A673 (cell line): ENCODE measurements at regions not wholly inside any gene's neighbourhood (a gene's known extent, or its start where the extent isn't known, plus 50 kb on each side); places are given as distances from the start of the nearest gene placed in this dataset.

ENCODE experiments used
- BruUV-seq: library from RNA; stranded (reverse); fragments of 400-500 nt; replicated peaks from 2 replicates; lab custom pipeline; 2021; lab: Mats Ljungman, UMichigan
- CTCF ChIA-PET: fragments of 300-600 bp; sonication (Branson Sonifier 250); formaldehyde crosslinking; loops from one replicate; lab custom pipeline; 2022; ENCODE audit warnings: antibody characterized with exemption; lab: Charles Lee
- POLR2A ChIA-PET: fragments of 300-600 bp; sonication (Branson Sonifier 250); formaldehyde crosslinking; loops from one replicate; lab custom pipeline; 2022; ENCODE audit warnings: antibody characterized with exemption; ENCODE audit not compliant: low non-redundant PET; lab: Charles Lee
- DNase-seq: peaks from one replicate; pipeline ENCODE4 v3.0.0-alpha.2; 2015; ENCODE audit warnings: low spot score
- H3K27ac ChIP-seq: fragments of 200-600 bp; sonication (generic); 2 replicates; pipeline ENCODE4 v1.5.1; 2016; ENCODE audit warnings: mixed run types, low read depth, mild to moderate bottlenecking, mixed read lengths, antibody characterized with exemption, low read length; ENCODE audit not compliant: poor library complexity, severe bottlenecking
- H3K27me3 ChIP-seq: fragments of 200-600 bp; sonication (generic); replicated peaks from 2 replicates; pipeline ENCODE4 v1.6.1; 2017; ENCODE audit warnings: mixed run types, low read depth, mild to moderate bottlenecking, mixed read lengths, antibody characterized with exemption, low read length; ENCODE audit not compliant: insufficient read depth, poor library complexity
- H3K36me3 ChIP-seq: fragments of 200-600 bp; sonication (generic); 2 replicates; pipeline ENCODE4 v1.6.1; 2016; ENCODE audit warnings: mixed run types, mild to moderate bottlenecking, mixed read lengths, antibody characterized with exemption, low read length; ENCODE audit not compliant: insufficient read depth, poor library complexity, severe bottlenecking
- H3K4me1 ChIP-seq: fragments of 200-600 bp; sonication (generic); 2 replicates; pipeline ENCODE4 v1.6.1; 2017; ENCODE audit warnings: mixed run types, mild to moderate bottlenecking, mixed read lengths, antibody characterized with exemption, low read length; ENCODE audit not compliant: insufficient read depth, poor library complexity, severe bottlenecking
- H3K4me3 ChIP-seq: fragments of 200-600 bp; sonication (generic); 2 replicates; pipeline ENCODE4 v1.5.1; 2016; ENCODE audit warnings: low read depth, mixed run types, mild to moderate bottlenecking, mixed read lengths, low read length; ENCODE audit not compliant: poor library complexity, severe bottlenecking
- H3K9me3 ChIP-seq: fragments of 200-600 bp; sonication (generic); 2 replicates; pipeline ENCODE4 v1.6.1; 2016; ENCODE audit warnings: mixed run types, low read depth, mild to moderate bottlenecking, mixed read lengths, antibody characterized with exemption, low read length; ENCODE audit not compliant: poor library complexity, severe bottlenecking
- EZH2 ChIP-seq: fragments of 200-600 bp; sonication (generic); IDR thresholded peaks from 2 replicates; pipeline ENCODE4 v1.6.1; 2017; ENCODE audit warnings: borderline replicate concordance, low read depth, mild to moderate bottlenecking, mixed read lengths, antibody characterized with exemption, low read length; ENCODE audit not compliant: poor library complexity, severe bottlenecking
- intact Hi-C: fragments of 100-400 bp; cut with micrococcal nuclease; formaldehyde crosslinking; loops from one replicate; pipeline ENCODE4 v1.10.0; 2022; ENCODE audit not compliant: unreplicated experiment
- TF ChIP-seq, protein P1 (sequence below): fragments of 300-800, 200-600 bp; sonication (generic); conservative IDR thresholded peaks from 2 replicates; pipeline ENCODE4 v1.5.1; 2017; ENCODE audit warnings: low read depth, mild to moderate bottlenecking, antibody characterized with exemption, low read length, moderate library complexity, mixed read lengths

DNA sequence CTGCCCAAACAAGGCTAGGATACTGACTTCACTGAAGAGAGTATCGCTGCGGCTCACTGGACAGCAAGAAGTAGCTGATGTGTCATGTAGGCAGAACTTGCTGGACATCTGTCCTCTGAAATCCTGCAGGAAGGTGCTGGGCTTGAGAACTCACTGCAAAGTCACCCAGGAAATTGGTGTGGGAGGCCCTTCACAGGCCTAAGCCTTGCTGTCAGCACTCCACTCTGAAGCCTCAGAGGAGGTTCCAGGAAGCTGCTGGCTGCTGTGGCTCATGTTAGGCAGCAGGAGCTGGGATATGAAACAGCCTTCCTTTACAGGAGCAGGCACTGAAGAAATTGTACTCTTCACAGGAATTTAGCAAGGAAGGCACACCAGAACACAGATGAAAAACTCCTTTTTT, 88.3 kb upstream of the CCDC68 start:
- DNase-seq: no peak
- Histone ChIP-seq H3K36me3 (no peaks in the 10 kb centered on the region), H3K4me3 (no peak overlapping the region), H3K9me3 (no peaks in the 10 kb centered on the region), H3K4me1 (no peaks in the 10 kb centered on the region), H3K27ac (no peak overlapping the region), H3K27me3 (no peaks in the 10 kb centered on the region)
- TF ChIP-seq EZH2: no peak
- TF ChIP-seq, protein P1, sequence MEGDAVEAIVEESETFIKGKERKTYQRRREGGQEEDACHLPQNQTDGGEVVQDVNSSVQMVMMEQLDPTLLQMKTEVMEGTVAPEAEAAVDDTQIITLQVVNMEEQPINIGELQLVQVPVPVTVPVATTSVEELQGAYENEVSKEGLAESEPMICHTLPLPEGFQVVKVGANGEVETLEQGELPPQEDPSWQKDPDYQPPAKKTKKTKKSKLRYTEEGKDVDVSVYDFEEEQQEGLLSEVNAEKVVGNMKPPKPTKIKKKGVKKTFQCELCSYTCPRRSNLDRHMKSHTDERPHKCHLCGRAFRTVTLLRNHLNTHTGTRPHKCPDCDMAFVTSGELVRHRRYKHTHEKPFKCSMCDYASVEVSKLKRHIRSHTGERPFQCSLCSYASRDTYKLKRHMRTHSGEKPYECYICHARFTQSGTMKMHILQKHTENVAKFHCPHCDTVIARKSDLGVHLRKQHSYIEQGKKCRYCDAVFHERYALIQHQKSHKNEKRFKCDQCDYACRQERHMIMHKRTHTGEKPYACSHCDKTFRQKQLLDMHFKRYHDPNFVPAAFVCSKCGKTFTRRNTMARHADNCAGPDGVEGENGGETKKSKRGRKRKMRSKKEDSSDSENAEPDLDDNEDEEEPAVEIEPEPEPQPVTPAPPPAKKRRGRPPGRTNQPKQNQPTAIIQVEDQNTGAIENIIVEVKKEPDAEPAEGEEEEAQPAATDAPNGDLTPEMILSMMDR: no peak
- intact Hi-C loops: no loop called here
- CTCF ChIA-PET: no interaction called here
- POLR2A ChIA-PET: no interaction called here
- no TSS peak for BruUV-seq

DNA sequence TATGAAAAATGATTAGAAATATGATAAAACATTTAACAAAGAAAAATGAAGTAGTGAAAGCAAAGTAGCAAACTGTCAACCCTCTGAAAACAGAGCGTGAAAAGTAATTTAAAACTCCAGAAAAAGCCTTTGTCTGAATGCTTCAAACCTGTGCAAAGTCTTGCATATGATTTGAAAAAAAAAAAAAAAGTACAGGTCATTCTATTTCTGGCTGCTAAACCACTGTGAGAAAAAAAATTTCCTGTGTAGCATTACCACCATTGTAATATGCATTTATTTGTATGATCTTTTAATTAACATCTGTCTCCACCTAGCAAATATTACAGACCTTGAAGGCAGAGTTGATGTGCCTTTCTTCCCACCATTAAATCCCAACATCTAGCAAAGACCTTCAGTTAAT, 82.1 kb upstream of the CCDC68 start:
- TF ChIP-seq, protein P1: no peak
- TF ChIP-seq EZH2: no peak
- POLR2A ChIA-PET: no interaction called here

DNA sequence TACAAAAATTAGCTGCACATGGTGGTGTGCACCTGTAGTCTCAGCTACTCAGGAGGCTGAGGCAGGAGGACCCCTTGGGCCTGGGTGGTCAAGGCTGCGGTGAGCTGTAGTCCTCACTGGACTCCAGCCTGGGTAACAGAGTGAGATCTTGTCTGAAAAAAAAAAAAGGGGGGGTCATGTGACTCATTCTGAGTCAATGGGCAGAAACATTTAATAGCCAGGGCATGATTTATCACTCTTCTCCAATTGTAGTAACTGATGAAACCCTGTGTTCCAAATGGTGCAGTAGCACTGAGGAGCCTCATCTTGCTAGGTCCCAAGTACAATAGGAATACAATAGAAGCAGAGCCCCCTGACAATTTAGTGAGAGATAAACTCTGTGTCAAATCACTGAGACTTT, 78.9 kb upstream of the CCDC68 start:
- CTCF ChIA-PET: no interaction called here
- no peak for DNase-seq
- POLR2A ChIA-PET: no interaction called here
- TF ChIP-seq, protein P1: no peak
- TF ChIP-seq EZH2: no peak
- no peaks in the 10 kb centered on the region for H3K36me3 ChIP-seq
- peaks cover 55% of the 10 kb centered on the region for H3K27me3 ChIP-seq
- no TSS peak for BruUV-seq
- no peaks in the 10 kb centered on the region for H3K9me3 ChIP-seq
- no peaks in the 10 kb centered on the region for H3K4me1 ChIP-seq
- H3K27ac ChIP-seq: no peak overlapping the region
- intact Hi-C loops: no loop called here
- no peak overlapping the region for H3K4me3 ChIP-seq

More for the DNA sequence above, 82.1 kb upstream of the CCDC68 start:
- Histone ChIP-seq H3K36me3 (no peaks in the 10 kb centered on the region), H3K4me1 (no peaks in the 10 kb centered on the region), H3K9me3 (no peaks in the 10 kb centered on the region), H3K27me3 (peaks cover 33% of the 10 kb centered on the region), H3K4me3 (no peak overlapping the region), H3K27ac (no peak overlapping the region)
- DNase-seq: no peak
- BruUV-seq: no TSS peak
- intact Hi-C loops: no loop called here
- CTCF ChIA-PET: no interaction called here
